GM23338 (cell line): ENCODE measurements at regions not wholly inside any gene's neighbourhood (a gene's known extent, or its start where the extent isn't known, plus 50 kb on each side); places are given as distances from the start of the nearest gene placed in this dataset.

ENCODE experiments used
- ATAC-seq: fragments of 200-7000 bp; cut with Tn5 transposase; 3 replicates; pipeline ENCODE4 v1.9.1; 2020
- DNase-seq: peaks from one replicate; pipeline ENCODE4 v3.0.0-alpha.2; 2015; ENCODE audit warnings: low spot score
- H2AFZ ChIP-seq: fragments of 200-600 bp; sonication (generic); 2 replicates; pipeline ENCODE4 v1.8.0; 2016; ENCODE audit warnings: antibody characterized with exemption, mild to moderate bottlenecking, moderate library complexity
- H3F3A ChIP-seq: fragments of 200-600 bp; sonication (generic); replicated peaks from 2 replicates; pipeline ENCODE4 v1.8.0; 2017; ENCODE audit warnings: antibody characterized with exemption, mixed run types, low read depth
- H3K27ac ChIP-seq: fragments of 200-600 bp; sonication (generic); 2 replicates; pipeline ENCODE4 v1.6.1; 2016; ENCODE audit warnings: low read depth
- H3K27me3 ChIP-seq: fragments of 200-600 bp; sonication (generic); 2 replicates; pipeline ENCODE4 v1.8.0; 2016; ENCODE audit warnings: mild to moderate bottlenecking, mixed run types, moderate library complexity; ENCODE audit not compliant: insufficient read depth
- H3K36me3 ChIP-seq: fragments of 200-600 bp; sonication (generic); 2 replicates; pipeline ENCODE4 v1.8.0; 2016; ENCODE audit warnings: mild to moderate bottlenecking; ENCODE audit not compliant: insufficient read depth
- H3K4me1 ChIP-seq: fragments of 200-600 bp; sonication (generic); 2 replicates; pipeline ENCODE4 v1.8.0; 2016; ENCODE audit warnings: mild to moderate bottlenecking, moderate library complexity; ENCODE audit not compliant: insufficient read depth
- H3K4me2 ChIP-seq: fragments of 200-600 bp; sonication (generic); 2 replicates; pipeline ENCODE4 v1.7.1; 2017; ENCODE audit warnings: mixed run types
- H3K4me3 ChIP-seq: fragments of 200-600 bp; sonication (generic); 2 replicates; pipeline ENCODE4 v1.6.1; 2016; ENCODE audit warnings: mixed run types
- H3K79me2 ChIP-seq: fragments of 200-600 bp; sonication (generic); replicated peaks from 2 replicates; pipeline ENCODE4 v1.8.0; 2017; ENCODE audit warnings: mild to moderate bottlenecking; ENCODE audit not compliant: insufficient read depth
- H3K9me2 ChIP-seq: fragments of 200-600 bp; sonication (generic); 2 replicates; pipeline ENCODE4 v1.8.0; 2017; ENCODE audit not compliant: insufficient read depth
- H4K20me1 ChIP-seq: fragments of 200-600 bp; sonication (generic); replicated peaks from 2 replicates; pipeline ENCODE4 v1.8.0; 2017; ENCODE audit warnings: mild to moderate bottlenecking; ENCODE audit not compliant: insufficient read depth
- H3K27ac Mint-ChIP-seq: 2 replicates; pipeline ENCODE4 v1.8.0; 2020; ENCODE audit warnings: inconsistent platforms, mild to moderate bottlenecking, moderate library complexity, mixed read lengths
- H3K27me3 Mint-ChIP-seq: 3 replicates; pipeline ENCODE4 v1.8.0; 2022; ENCODE audit warnings: low read depth, mild to moderate bottlenecking, moderate library complexity, mixed read lengths, inconsistent platforms; ENCODE audit not compliant: insufficient read depth, poor library complexity
- H3K36me3 Mint-ChIP-seq: 3 replicates; pipeline ENCODE4 v1.8.0; 2021; ENCODE audit warnings: low read depth, mild to moderate bottlenecking, inconsistent platforms, moderate library complexity, mixed read lengths
- H3K4me1 Mint-ChIP-seq: 3 replicates; pipeline ENCODE4 v1.8.0; 2020; ENCODE audit warnings: mild to moderate bottlenecking, inconsistent platforms, mixed read lengths
- H3K4me3 Mint-ChIP-seq: 3 replicates; pipeline ENCODE4 v1.8.0; 2021; ENCODE audit warnings: moderate library complexity, mild to moderate bottlenecking, inconsistent platforms, mixed read lengths
- H3K9me3 Mint-ChIP-seq: 3 replicates; pipeline ENCODE4 v1.8.0; 2020; ENCODE audit warnings: moderate library complexity, mild to moderate bottlenecking, inconsistent platforms, mixed read lengths
- CREB1 ChIP-seq: fragments of 250-450 bp; sonication (Bioruptor Pico); IDR thresholded peaks from 2 replicates; pipeline ENCODE4 v1.5.0; 2020; ENCODE audit warnings: low read depth, mild to moderate bottlenecking, moderate library complexity
- ETS1 ChIP-seq: IDR thresholded peaks from 2 replicates; pipeline ENCODE4 v1.6.1; 2016; ENCODE audit warnings: antibody characterized with exemption
- EZH2 ChIP-seq: fragments of 200-600 bp; sonication (generic); IDR thresholded peaks from one replicate; pipeline ENCODE4 v1.8.0; 2017; ENCODE audit warnings: antibody characterized with exemption, mild to moderate bottlenecking, low read depth; ENCODE audit not compliant: unreplicated experiment
- EZH2phosphoT487 ChIP-seq: fragments of 200-600 bp; sonication (generic); IDR thresholded peaks from one replicate; pipeline ENCODE4 v1.8.1; 2018; ENCODE audit warnings: antibody characterized with exemption; ENCODE audit not compliant: unreplicated experiment
- NANOG ChIP-seq: IDR thresholded peaks from 2 replicates; pipeline ENCODE4 v1.6.1; 2016; ENCODE audit warnings: antibody characterized with exemption, borderline replicate concordance
- POLR2AphosphoS5 ChIP-seq: IDR thresholded peaks from 2 replicates; pipeline ENCODE4 v1.6.1; 2016; ENCODE audit warnings: antibody characterized with exemption, low read depth
- STAT1 ChIP-seq: IDR thresholded peaks from one replicate; pipeline ENCODE4 v1.6.1; 2016; ENCODE audit warnings: antibody characterized with exemption; ENCODE audit not compliant: unreplicated experiment
- ZNF114 ChIP-seq: fragments of 250-450 bp; sonication (Bioruptor Pico); IDR thresholded peaks from 2 replicates; pipeline ENCODE4 v1.5.0; 2020; ENCODE audit warnings: mild to moderate bottlenecking, moderate library complexity
- ZNF331 ChIP-seq: fragments of 250-450 bp; sonication (Bioruptor Pico); IDR thresholded peaks from 2 replicates; pipeline ENCODE4 v1.5.0; 2020; ENCODE audit warnings: low read depth, mild to moderate bottlenecking, moderate library complexity
- TF ChIP-seq, protein P1 (sequence below): IDR thresholded peaks from one replicate; pipeline ENCODE4 v1.6.1; 2018; ENCODE audit warnings: antibody characterized with exemption; ENCODE audit not compliant: unreplicated experiment
- TF ChIP-seq, protein P2 (sequence below): fragments of 250-450 bp; sonication (Bioruptor Pico); IDR thresholded peaks from 2 replicates; pipeline ENCODE4 v1.5.0; 2020; ENCODE audit warnings: mild to moderate bottlenecking, moderate library complexity

GRCh38 chr20:50376888-50377459, 133.2 kb upstream of the PTPN1 start (continued):
- TF ChIP-seq ZNF114 (CRISPR knock-in tag), result no peak

GRCh38 chr20:50378170-50379000, 131.8 kb upstream of the PTPN1 start:
- H3K27me3 Mint-ChIP-seq, result peaks cover 9% of the 10 kb centered on the region
- no peaks in the 10 kb centered on the region for H3K9me2 ChIP-seq
- H3K4me1 Mint-ChIP-seq, result no peaks in the 10 kb centered on the region; the same call in 1 of the 3 replicates
- H2AFZ ChIP-seq, result no peak overlapping the region
- H3K4me3 ChIP-seq, result no peak overlapping the region
- H3K36me3 ChIP-seq, result no peaks in the 10 kb centered on the region
- H3K79me2 ChIP-seq, result no peaks in the 10 kb centered on the region
- no peaks in the 10 kb centered on the region for H4K20me1 ChIP-seq
- no peaks in the 10 kb centered on the region for H3F3A ChIP-seq
- no peak overlapping the region for H3K4me3 Mint-ChIP-seq
- H3K9me3 Mint-ChIP-seq, result no peaks in the 10 kb centered on the region
- no peak for ATAC-seq
- no peak overlapping the region for H3K27ac Mint-ChIP-seq
- no peak overlapping the region for H3K4me2 ChIP-seq
- H3K4me1 ChIP-seq, result no peaks in the 10 kb centered on the region
- no peak for DNase-seq
- H3K27ac ChIP-seq, result no peak overlapping the region
- H3K36me3 Mint-ChIP-seq, result no peaks in the 10 kb centered on the region
- no peaks in the 10 kb centered on the region for H3K27me3 ChIP-seq
- TF ChIP-seq ZNF331 (CRISPR knock-in tag) (no peak), CREB1 (CRISPR knock-in tag) (no peak), EZH2 (no peak), STAT1 (no peak), ETS1 (no peak), EZH2phosphoT487 (no peak), POLR2AphosphoS5 (no peak), NANOG (no peak), ZNF114 (CRISPR knock-in tag) (no peak)
- TF ChIP-seq, protein P1, sequence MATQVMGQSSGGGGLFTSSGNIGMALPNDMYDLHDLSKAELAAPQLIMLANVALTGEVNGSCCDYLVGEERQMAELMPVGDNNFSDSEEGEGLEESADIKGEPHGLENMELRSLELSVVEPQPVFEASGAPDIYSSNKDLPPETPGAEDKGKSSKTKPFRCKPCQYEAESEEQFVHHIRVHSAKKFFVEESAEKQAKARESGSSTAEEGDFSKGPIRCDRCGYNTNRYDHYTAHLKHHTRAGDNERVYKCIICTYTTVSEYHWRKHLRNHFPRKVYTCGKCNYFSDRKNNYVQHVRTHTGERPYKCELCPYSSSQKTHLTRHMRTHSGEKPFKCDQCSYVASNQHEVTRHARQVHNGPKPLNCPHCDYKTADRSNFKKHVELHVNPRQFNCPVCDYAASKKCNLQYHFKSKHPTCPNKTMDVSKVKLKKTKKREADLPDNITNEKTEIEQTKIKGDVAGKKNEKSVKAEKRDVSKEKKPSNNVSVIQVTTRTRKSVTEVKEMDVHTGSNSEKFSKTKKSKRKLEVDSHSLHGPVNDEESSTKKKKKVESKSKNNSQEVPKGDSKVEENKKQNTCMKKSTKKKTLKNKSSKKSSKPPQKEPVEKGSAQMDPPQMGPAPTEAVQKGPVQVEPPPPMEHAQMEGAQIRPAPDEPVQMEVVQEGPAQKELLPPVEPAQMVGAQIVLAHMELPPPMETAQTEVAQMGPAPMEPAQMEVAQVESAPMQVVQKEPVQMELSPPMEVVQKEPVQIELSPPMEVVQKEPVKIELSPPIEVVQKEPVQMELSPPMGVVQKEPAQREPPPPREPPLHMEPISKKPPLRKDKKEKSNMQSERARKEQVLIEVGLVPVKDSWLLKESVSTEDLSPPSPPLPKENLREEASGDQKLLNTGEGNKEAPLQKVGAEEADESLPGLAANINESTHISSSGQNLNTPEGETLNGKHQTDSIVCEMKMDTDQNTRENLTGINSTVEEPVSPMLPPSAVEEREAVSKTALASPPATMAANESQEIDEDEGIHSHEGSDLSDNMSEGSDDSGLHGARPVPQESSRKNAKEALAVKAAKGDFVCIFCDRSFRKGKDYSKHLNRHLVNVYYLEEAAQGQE, result no peak
- TF ChIP-seq, protein P2, sequence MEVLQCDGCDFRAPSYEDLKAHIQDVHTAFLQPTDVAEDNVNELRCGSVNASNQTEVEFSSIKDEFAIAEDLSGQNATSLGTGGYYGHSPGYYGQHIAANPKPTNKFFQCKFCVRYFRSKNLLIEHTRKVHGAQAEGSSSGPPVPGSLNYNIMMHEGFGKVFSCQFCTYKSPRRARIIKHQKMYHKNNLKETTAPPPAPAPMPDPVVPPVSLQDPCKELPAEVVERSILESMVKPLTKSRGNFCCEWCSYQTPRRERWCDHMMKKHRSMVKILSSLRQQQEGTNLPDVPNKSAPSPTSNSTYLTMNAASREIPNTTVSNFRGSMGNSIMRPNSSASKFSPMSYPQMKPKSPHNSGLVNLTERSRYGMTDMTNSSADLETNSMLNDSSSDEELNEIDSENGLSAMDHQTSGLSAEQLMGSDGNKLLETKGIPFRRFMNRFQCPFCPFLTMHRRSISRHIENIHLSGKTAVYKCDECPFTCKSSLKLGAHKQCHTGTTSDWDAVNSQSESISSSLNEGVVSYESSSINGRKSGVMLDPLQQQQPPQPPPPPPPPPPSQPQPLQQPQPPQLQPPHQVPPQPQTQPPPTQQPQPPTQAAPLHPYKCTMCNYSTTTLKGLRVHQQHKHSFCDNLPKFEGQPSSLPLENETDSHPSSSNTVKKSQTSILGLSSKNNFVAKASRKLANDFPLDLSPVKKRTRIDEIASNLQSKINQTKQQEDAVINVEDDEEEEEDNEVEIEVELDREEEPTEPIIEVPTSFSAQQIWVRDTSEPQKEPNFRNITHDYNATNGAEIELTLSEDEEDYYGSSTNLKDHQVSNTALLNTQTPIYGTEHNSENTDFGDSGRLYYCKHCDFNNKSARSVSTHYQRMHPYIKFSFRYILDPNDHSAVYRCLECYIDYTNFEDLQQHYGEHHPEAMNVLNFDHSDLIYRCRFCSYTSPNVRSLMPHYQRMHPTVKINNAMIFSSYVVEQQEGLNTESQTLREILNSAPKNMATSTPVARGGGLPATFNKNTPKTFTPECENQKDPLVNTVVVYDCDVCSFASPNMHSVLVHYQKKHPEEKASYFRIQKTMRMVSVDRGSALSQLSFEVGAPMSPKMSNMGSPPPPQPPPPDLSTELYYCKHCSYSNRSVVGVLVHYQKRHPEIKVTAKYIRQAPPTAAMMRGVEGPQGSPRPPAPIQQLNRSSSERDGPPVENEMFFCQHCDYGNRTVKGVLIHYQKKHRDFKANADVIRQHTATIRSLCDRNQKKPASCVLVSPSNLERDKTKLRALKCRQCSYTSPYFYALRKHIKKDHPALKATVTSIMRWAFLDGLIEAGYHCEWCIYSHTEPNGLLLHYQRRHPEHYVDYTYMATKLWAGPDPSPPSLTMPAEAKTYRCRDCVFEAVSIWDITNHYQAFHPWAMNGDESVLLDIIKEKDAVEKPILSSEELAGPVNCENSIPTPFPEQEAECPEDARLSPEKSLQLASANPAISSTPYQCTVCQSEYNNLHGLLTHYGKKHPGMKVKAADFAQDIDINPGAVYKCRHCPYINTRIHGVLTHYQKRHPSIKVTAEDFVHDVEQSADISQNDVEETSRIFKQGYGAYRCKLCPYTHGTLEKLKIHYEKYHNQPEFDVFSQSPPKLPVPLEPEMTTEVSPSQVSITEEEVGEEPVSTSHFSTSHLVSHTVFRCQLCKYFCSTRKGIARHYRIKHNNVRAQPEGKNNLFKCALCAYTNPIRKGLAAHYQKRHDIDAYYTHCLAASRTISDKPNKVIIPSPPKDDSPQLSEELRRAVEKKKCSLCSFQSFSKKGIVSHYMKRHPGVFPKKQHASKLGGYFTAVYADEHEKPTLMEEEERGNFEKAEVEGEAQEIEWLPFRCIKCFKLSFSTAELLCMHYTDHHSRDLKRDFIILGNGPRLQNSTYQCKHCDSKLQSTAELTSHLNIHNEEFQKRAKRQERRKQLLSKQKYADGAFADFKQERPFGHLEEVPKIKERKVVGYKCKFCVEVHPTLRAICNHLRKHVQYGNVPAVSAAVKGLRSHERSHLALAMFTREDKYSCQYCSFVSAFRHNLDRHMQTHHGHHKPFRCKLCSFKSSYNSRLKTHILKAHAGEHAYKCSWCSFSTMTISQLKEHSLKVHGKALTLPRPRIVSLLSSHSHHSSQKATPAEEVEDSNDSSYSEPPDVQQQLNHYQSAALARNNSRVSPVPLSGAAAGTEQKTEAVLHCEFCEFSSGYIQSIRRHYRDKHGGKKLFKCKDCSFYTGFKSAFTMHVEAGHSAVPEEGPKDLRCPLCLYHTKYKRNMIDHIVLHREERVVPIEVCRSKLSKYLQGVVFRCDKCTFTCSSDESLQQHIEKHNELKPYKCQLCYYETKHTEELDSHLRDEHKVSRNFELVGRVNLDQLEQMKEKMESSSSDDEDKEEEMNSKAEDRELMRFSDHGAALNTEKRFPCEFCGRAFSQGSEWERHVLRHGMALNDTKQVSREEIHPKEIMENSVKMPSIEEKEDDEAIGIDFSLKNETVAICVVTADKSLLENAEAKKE (CRISPR knock-in tag), result no peak
